ENCODE measurements at regions not wholly inside any gene's neighbourhood (a gene's known extent, or its start where the extent isn't known, plus 50 kb on each side); places are given as distances from the start of the nearest gene placed in this dataset.

GRCh38 chr5:60365001-60365400 is 335.0 kb downstream of the DEPDC1B start:
- intact Hi-C loops (cut with DNase I), result no loop called here
- 50 to 51% methylated on average over 1 of the region's 1 CpG for WGBS, 2 donors
- no peak for DNase-seq
- TF ChIP-seq POLR2A (IDR thresholded peaks at IDR 0.05) (no peak), CTCF (IDR thresholded peaks at IDR 0.05) (no peak)
- H3K27me3 ChIP-seq, result no peaks in the 10 kb centered on the region
- H3K27ac ChIP-seq, result no peak overlapping the region
- H3K4me1 ChIP-seq, result peaks cover 7% of the 10 kb centered on the region
- H3K9me3 ChIP-seq, result no peaks in the 10 kb centered on the region
- no peaks in the 10 kb centered on the region for H3K36me3 ChIP-seq (replicated peaks in 1 of 2; ENCODE audit: insufficient read depth in 1 of 2, low read depth in 2 of 2)
- no peak overlapping the region for H3K4me3 ChIP-seq
- ATAC-seq, result no peak

GRCh38 chr5:60362158-60362557 is 337.8 kb downstream of the DEPDC1B start:
- Histone ChIP-seq H3K4me3 (no peak overlapping the region), H3K4me1 (peaks cover 7% of the 10 kb centered on the region), H3K36me3 (replicated peaks in 1 of 2; ENCODE audit: insufficient read depth in 1 of 2, low read depth in 2 of 2) (no peaks in the 10 kb centered on the region), H3K9me3 (no peaks in the 10 kb centered on the region), H3K27ac (no peak overlapping the region), H3K27me3 (no peaks in the 10 kb centered on the region)
- ATAC-seq (no peak), DNase-seq (no peak)
- no peak for TF ChIP-seq CTCF (IDR thresholded peaks at IDR 0.05)
- no peak for TF ChIP-seq POLR2A (IDR thresholded peaks at IDR 0.05)
- intact Hi-C loops (cut with DNase I), result no loop called here

GRCh38 chr5:60360355-60360754 is 339.6 kb downstream of the DEPDC1B start:
- Histone ChIP-seq H3K9me3 (no peaks in the 10 kb centered on the region), H3K36me3 (replicated peaks in 1 of 2; ENCODE audit: insufficient read depth in 1 of 2, low read depth in 2 of 2) (no peaks in the 10 kb centered on the region), H3K4me1 (peaks cover 8% of the 10 kb centered on the region), H3K4me3 (no peak overlapping the region), H3K27me3 (no peaks in the 10 kb centered on the region), H3K27ac (no peak overlapping the region)
- WGBS, 2 donors, result 87 to 95% methylated on average over 3 of the region's 3 CpGs
- DNase-seq (no peak), ATAC-seq (no peak)
- no peak for TF ChIP-seq CTCF (IDR thresholded peaks at IDR 0.05)
- no peak for TF ChIP-seq POLR2A (IDR thresholded peaks at IDR 0.05)
- intact Hi-C loops (cut with DNase I), result no loop called here

- H3K4me1 ChIP-seq, result peaks cover 21% of the 10 kb centered on the region
- ATAC-seq (no peak), DNase-seq (no peak)
- H3K27ac ChIP-seq, result no peak overlapping the region
- TF ChIP-seq POLR2A (IDR thresholded peaks at IDR 0.05) (no peak), CTCF (IDR thresholded peaks at IDR 0.05) (no peak)
- intact Hi-C loops (cut with DNase I), result no loop called here
- H3K27me3 ChIP-seq, result no peaks in the 10 kb centered on the region
- H3K36me3 ChIP-seq (replicated peaks in 1 of 2; ENCODE audit: insufficient read depth in 1 of 2, low read depth in 2 of 2), result no peaks in the 10 kb centered on the region
- H3K9me3 ChIP-seq, result no peaks in the 10 kb centered on the region
- no peak overlapping the region for H3K4me3 ChIP-seq
Measured at GRCh38 chr5:60357302-60357701, 342.7 kb downstream of the DEPDC1B start.

- H3K4me1 ChIP-seq, result peaks cover 26% of the 10 kb centered on the region
- no peaks in the 10 kb centered on the region for H3K9me3 ChIP-seq
- H3K27me3 ChIP-seq, result no peaks in the 10 kb centered on the region
- TF ChIP-seq CTCF (IDR thresholded peaks at IDR 0.05), result no peak
- no peak for TF ChIP-seq POLR2A (IDR thresholded peaks at IDR 0.05)
- no peak overlapping the region for H3K27ac ChIP-seq
- ATAC-seq (no peak), DNase-seq (no peak)
- no peak overlapping the region for H3K4me3 ChIP-seq
- WGBS, 2 donors, result 88 to 92% methylated on average over 2 of the region's 2 CpGs
- intact Hi-C loops (cut with DNase I), result no loop called here
- no peaks in the 10 kb centered on the region for H3K36me3 ChIP-seq (replicated peaks in 1 of 2; ENCODE audit: insufficient read depth in 1 of 2, low read depth in 2 of 2)
Measured at GRCh38 chr5:60356745-60357144, 343.2 kb downstream of the DEPDC1B start.
